ENCODE measurements at regions not wholly inside any gene's neighbourhood (a gene's known extent, or its start where the extent isn't known, plus 50 kb on each side); places are given as distances from the start of the nearest gene placed in this dataset.

- no peak for DNase-seq
Measured at GRCh38 chr3:117695871-117696645, 986.5 kb downstream of the TUSC7 start.

DNA sequence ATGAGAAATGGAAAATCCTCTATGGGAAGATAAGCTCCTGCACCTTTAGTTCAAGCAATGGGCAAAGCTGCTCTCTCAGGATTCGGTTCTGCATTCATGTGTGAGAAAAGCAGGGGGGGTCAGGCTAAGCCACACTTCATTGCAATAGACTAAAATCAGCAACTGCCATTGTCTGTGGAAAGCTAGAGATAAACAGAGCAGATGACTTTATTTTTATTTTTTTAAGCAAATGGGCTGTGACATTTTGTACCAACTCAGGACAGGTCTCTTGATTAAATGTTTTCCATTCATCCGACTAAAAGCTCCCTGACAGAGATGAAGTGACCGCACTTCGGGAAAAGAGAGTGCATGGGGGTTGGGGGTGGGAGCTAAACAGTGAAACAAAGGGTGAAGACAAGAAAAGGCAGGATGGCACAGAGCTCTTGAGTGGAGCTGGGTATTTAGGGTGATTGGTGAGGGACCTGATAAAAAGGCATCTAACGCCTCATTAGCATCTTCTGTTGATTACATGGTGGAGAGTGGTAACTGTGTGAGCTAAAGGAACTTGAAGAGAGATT, 987.4 kb downstream of the TUSC7 start:
- no peak for DNase-seq

DNA sequence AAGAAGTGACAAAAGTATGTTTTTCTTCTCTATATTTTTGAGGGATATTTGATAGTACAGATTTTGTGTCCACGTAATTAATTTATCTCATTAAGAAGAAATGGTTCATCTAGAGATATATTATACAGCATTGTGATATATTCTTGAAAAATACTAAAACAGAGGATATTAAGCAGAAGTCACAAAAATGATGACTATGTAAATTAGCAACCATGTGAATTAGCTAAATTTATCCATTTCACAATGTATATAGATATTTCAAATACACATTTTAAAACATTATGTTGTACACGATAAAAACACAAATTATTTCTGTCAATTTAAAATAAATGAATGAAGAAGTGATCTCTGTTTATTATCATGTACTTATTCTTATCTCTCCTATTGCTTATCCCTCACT, 989.5 kb downstream of the TUSC7 start:
- no peak for DNase-seq

DNA sequence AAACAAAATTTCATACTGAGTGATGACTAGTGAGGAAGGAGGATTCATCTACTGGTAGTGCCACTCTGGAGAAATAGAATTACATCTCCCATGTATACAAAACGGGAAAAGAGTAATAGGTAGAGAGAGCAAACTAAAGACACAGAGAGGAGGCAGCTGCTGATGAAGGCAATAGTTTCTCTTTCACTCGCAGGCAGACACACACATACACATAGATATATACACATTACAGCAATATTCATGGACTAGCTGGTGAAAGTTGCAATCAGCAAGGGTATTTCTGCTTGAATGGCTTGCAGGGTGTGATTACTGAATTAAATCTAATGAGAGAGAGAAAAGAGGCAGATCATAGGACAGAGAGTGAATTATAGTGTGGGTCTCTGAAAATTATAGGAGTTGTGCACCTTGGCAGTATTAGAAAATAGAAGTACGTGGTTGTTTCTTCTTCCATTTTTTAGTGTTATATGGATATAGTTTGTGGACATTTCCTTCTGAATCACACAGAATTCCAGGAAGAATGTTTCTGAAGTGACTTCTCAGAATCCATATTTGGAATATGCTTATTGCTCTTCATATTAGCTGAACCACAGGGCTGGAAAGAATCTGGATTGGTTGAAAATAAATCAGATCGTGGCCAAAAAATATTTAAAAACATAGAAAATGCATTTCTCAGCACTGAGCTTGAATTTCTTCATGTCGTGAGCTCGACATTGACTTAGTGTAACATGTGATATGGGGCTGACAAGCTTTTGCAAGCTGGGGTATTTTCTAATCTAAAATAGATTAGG, 991.2 kb downstream of the TUSC7 start:
- DNase-seq = no peak

- no peak for DNase-seq
Measured at GRCh38 chr3:117705011-117705410, 995.4 kb downstream of the TUSC7 start.

DNA sequence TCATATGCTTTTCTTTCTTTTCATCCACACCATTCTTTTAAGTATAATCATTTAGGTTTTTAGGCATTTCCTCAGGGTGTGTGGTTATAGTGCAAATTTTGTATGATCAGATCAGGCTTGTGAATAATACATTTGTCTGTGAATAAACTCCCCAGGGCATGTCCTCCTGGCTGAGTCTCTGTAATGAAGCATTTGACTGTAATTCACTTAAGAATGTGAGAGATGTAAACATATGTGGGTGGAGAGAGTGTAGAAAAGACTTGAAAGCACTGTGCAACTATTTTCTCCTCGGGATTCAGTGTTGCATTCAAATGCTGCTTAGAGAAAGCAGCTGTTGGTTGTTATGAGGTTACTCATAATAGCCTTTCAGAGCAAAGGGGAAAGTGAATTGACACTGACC, 996.5 kb downstream of the TUSC7 start:
- DNase-seq = no peak

DNA sequence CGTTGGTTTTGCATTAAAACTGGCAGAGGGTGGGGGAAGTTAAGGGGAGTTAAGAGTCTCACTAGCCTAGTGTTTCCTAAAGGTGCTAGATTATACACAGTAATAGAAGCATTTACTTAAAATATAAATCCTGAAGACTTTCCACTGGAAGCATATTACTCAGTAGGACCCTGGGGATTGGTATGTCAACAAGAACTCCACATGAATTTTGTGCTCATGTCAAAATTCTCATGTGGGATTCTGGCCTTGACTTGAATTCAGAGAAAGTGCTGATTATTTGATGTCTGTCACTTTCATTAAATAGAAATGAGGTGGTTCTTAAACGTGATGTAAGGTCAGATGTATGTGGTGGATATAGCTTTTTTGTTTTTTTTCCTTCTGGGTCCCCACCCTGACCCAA, 997.2 kb downstream of the TUSC7 start:
- no peak for DNase-seq

GRCh38 chr3:117708601-117709000, 999.0 kb downstream of the TUSC7 start:
- DNase-seq = no peak

- DNase-seq = no peak
Measured at GRCh38 chr3:117709108-117709507, 999.5 kb downstream of the TUSC7 start.

DNA sequence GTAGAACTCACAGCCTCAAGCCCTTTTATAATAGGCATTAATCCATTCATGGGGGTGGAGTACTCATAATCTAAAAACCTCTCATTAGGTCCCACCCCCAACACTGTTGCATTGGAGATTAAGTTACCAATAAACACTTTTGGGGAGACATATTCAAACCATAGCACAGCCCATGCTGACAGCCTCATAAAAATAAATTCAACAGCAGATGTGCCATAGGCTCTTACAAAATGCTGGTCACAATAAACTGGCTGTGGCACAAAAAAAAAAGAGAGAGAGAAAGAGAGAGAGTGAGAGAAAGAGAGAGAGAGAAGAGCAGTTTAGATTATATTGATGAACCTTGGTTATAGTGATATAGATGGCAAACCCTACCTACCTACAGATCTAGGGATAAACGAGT, 1000.9 kb downstream of the TUSC7 start:
- no peak for DNase-seq

DNA sequence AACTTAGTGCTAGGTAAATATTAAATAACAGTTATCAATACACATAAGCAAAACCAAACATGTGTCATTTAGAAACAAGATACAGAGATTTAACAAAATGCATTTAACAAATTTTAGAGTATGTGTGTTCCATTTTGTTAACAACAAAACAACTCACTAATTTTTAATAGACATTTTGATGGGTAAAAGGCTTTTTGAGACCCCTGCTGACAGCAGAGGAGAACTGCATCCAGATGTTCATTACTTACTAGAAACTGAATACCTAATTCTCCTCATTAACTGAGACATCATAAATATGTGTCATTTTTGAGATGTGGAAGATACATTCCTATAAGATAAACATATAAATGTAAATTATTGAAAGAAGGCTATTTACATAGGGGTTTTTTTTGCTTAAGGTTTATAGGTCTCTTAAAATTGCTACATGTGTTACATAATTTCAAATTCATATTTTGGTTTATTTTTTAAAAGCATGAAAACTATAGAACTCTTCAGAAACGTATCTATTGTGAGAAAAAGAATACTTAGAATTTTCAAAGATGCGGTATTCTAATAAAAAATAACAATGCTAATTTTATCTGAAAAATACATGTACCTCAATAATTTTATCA, 1009.8 kb downstream of the TUSC7 start:
- DNase-seq = no peak

- no peak for DNase-seq
Measured at GRCh38 chr3:117721866-117722265, 1012.3 kb downstream of the TUSC7 start.

GRCh38 chr3:117722856-117723255, 1013.3 kb downstream of the TUSC7 start:
- DNase-seq = no peak

DNA sequence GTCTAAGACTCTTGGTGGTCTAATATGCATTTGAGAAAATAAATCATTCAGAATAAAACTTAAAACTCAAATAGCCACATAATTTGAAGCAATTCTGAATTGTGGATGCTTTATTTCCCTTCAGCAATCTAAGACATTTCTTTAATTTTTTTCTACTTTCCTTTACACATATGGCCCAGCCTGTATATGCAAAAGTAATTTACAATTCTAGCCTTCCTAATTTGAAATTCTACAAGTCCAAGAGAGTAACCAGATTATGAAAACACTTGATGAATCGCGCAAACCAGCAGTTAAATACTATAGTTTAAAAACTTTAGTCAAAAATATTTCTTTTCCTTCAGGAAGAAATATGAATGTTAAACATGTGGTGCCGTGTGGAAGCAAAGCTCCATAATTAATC, 1014.2 kb downstream of the TUSC7 start:
- DNase-seq = no peak

DNA sequence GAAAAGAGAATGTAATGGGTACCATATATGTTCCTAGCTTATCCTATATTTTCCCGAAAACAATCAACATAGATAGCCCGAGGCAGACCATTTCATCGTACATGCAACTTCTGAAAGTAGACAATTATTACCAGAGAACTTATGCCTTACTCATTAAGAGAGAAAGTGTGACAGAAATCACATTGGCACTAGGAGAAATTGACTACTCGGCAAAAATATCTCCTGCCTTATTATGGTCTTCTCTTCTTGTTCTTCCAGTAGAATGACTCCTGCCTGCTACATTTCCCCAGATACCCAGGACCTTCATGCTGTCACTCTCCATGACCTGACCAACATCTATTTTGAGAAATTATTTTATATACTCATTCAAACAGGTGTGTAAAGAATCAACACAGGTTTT, 1015.7 kb downstream of the TUSC7 start:
- DNase-seq = no peak

DNA sequence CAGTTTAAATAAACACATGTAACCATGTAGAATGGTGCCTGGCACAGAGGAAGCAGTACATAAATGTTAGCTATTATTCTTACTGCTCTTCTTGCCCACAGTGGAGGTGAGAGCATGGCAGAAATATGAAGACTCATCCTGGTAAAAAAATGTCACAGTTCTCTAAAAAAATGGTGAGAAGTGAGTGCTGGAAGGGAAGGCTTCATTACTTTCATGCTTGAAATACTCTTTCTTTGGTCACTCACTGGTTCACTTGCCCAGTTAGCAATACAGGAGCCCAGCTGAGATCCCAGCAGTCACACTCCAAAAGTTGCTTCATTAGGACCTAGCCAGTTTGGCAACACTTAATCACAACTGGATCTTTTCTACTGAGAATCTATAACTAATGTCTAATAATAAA, 1017.2 kb downstream of the TUSC7 start:
- DNase-seq = no peak

DNA sequence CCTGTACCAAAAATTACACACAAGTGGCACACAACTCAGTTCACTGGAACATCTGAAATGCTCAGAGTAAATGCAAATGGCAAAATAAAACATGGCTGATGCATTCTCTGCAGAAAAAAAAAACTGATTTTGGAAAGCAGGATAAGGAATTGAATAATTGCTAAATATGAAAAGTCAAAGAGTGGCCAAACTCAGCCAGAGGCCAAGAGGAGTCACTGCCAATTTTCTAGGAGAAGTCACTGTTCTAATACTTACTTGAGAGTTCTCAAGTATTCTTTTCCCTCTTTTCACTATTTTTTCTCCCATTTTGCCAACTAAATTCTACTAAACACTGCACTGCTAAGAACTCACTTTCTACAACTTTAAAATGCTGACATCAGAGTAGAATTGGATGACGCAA, 1018.6 kb downstream of the TUSC7 start:
- DNase-seq = no peak

GRCh38 chr3:117734496-117734895, 1024.9 kb downstream of the TUSC7 start:
- DNase-seq = no peak

- DNase-seq = no peak
Measured at GRCh38 chr3:117735481-117736101, 1026.0 kb downstream of the TUSC7 start.

- DNase-seq = no peak
Measured at GRCh38 chr3:117736846-117737245, 1027.3 kb downstream of the TUSC7 start.

DNA sequence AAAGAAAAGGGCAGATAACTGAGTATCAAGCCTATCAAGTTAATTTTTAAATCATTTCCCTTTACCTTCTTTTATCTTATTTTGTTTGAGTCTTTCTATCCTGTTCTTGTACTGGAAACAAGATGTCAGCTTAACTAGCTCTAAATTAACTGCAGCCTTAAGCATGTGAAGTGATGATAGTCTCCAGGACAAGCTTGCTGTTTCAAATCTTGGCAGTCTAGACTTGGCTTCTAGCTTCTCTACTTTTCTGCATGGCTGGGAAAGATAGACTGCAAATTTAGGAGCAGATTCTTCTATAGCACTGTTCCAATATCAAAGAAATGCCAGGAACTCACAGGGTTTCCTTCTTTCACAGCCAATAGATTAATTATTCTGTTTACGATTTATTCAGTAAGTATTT, 1034.4 kb downstream of the TUSC7 start:
- DNase-seq = no peak

DNA sequence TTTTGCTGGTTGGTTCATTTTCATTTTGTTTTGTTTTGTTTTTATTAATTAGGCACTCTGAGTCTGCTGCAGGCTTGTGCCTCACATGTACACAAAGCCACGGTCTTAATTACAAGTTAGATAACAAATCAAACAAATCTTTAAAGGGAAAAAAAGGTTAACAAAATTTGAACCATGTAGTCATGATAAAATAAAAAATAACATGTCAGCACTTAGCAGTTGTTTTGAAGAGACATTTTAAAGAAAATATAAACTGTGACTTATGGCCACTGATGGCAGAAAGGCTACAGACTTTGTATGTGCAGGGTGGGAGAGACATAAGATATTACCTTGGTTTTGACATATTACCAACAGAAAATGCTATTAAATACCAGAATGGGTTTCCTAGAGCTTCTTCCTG, 1035.4 kb downstream of the TUSC7 start:
- DNase-seq = no peak

DNA sequence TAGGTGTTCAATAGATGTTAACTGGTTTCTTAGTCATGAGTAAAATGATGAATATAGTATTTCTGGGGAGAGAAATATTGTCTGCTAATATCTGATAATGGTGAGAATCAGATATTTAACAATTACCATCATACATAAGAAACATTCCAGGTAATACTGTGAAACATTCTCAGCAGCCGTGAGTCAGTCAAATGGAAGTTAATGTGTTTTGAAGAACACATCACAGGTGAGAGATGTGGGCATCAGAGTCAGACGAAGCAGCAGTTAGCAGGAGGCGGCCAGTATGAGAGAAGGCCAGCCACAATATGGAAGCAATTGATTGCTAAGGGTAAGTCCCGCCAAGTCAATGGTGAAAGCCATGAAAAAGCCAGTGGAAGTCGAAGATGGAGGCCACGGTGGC, 1035.9 kb downstream of the TUSC7 start:
- no peak for DNase-seq

Data from NCI-H1436 treated with DMSO at 0.1 percent for 48 hours (cell line).